ENCODE measurements at regions not wholly inside any gene's neighbourhood (a gene's known extent, or its start where the extent isn't known, plus 50 kb on each side); places are given as distances from the start of the nearest gene placed in this dataset.

DNA sequence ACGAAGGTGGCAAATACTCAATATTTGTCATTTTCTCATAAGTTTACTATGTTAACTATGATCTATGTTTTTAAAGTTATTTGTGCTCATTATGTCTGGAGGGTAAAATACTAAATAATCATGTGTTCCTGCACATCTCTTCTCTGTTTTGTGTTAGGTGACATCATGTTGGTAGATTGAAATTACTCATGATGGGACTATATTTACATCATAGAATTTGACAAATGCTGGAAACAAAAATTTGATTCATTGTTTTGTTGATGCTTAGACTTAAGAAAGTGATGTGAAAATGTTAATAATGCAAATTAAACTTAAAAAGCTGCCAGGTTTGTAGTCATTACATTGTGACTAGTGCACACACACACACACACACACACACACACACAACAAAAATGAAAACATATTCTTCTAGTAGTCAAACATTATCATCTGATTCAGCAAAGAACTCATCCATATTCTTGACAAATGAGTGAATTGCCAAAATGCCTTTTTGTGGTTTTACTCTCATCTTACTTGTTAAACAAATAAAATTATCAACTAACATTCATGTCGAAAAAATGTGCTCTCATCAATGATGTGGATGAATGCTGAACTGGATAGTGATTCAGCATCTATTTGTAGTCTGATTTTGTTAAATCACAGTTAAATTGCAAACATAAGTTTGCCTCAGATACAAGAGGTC lies 870.7 kb downstream of the BRINP3 start:
- H3K4me3 ChIP-seq (ENCODE audit: low read depth, low read length) = no peak overlapping the region
- TF ChIP-seq, protein P1, sequence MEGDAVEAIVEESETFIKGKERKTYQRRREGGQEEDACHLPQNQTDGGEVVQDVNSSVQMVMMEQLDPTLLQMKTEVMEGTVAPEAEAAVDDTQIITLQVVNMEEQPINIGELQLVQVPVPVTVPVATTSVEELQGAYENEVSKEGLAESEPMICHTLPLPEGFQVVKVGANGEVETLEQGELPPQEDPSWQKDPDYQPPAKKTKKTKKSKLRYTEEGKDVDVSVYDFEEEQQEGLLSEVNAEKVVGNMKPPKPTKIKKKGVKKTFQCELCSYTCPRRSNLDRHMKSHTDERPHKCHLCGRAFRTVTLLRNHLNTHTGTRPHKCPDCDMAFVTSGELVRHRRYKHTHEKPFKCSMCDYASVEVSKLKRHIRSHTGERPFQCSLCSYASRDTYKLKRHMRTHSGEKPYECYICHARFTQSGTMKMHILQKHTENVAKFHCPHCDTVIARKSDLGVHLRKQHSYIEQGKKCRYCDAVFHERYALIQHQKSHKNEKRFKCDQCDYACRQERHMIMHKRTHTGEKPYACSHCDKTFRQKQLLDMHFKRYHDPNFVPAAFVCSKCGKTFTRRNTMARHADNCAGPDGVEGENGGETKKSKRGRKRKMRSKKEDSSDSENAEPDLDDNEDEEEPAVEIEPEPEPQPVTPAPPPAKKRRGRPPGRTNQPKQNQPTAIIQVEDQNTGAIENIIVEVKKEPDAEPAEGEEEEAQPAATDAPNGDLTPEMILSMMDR (IDR thresholded peaks at IDR 0.05; ENCODE audit: low read depth, low read length) = no peak
- peak; percentile 79 for DNase-seq (ENCODE audit: low read depth, low spot score)
- in situ Hi-C loops (cut with HindIII; ENCODE audit: low sequenced_read_pairs) = no loop called here

DNA sequence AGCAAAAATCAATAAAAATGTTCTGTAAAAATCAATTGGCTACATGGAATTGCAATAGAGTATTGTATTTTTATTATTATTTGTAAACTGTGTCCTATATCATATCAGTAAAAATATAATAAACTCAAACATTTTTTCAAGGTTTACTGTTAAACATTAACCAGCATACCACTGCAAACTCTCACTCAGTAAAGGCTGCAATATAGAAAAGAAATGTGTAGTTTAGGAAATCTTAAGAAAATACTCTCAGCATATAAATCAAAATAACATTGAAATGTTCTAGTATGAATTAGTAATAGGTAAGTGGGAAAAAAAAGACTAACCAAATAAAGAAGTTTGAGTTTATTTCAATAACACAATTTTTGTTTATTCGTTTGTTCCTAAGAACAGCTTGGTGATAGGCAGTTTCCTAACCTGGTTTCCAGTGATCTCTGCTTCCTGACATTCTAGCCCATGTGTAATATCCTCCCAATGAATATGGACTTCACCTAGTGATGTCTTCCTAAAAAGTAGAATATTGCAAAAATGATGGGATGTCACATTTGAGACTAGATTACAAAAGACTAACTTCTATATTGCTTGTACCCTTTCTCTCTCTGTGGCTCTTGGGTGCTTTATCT lies 870.1 kb downstream of the BRINP3 start:
- TF ChIP-seq, protein P1 (IDR thresholded peaks at IDR 0.05; ENCODE audit: low read depth, low read length) = no peak
- no peak for DNase-seq (ENCODE audit: low read depth, low spot score)
- in situ Hi-C loops (cut with HindIII; ENCODE audit: low sequenced_read_pairs) = no loop called here
- no peak overlapping the region for H3K4me3 ChIP-seq (ENCODE audit: low read depth, low read length)

DNA sequence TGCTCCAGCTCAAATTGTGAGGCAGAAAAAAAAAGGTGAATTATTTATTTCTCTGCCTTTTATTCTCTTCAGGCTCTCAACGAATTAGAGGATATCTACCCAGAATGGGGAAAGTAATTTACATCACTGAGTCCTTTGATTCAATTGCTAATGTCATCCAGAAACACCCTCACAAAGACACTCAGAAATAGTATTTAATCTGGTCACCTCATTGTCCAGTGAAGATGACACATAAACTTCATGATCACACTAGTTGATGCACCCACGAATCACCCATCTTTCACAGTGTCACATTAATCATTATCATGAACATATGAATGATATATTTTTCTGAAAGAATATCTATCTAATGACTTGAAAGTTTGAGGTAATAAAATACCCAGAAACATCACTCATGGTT lies 868.5 kb downstream of the BRINP3 start:
- in situ Hi-C loops (cut with HindIII; ENCODE audit: low sequenced_read_pairs) = no loop called here
- TF ChIP-seq, protein P1 (IDR thresholded peaks at IDR 0.05; ENCODE audit: low read depth, low read length) = no peak
- H3K4me3 ChIP-seq (ENCODE audit: low read depth, low read length) = no peak overlapping the region
- no peak for DNase-seq (ENCODE audit: low read depth, low spot score)

DNA sequence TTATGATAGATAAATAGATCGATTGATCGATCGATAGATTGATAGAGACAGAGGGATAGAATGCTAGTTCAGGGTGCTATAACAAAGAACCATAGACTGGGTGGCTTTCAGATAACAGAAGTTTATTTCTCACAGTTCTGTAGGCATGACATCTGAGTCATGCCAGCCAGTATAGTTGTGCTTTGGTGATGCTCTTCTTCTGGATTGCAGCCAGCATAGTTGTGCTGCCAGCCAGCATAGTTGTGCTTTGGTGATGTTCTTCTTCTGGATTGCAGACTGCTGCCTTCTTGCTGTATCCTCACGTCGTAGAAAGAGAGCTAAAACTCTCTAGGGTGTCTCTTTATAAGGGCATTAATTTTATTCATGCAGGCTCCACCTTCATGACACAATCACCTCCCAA lies 860.8 kb downstream of the BRINP3 start:
- TF ChIP-seq, protein P1 (IDR thresholded peaks at IDR 0.05; ENCODE audit: low read depth, low read length) = no peak
- peak; percentile 37 for DNase-seq (ENCODE audit: low read depth, low spot score)
- in situ Hi-C loops (cut with HindIII; ENCODE audit: low sequenced_read_pairs) = no loop called here
- no peak overlapping the region for H3K4me3 ChIP-seq (ENCODE audit: low read depth, low read length)

DNA sequence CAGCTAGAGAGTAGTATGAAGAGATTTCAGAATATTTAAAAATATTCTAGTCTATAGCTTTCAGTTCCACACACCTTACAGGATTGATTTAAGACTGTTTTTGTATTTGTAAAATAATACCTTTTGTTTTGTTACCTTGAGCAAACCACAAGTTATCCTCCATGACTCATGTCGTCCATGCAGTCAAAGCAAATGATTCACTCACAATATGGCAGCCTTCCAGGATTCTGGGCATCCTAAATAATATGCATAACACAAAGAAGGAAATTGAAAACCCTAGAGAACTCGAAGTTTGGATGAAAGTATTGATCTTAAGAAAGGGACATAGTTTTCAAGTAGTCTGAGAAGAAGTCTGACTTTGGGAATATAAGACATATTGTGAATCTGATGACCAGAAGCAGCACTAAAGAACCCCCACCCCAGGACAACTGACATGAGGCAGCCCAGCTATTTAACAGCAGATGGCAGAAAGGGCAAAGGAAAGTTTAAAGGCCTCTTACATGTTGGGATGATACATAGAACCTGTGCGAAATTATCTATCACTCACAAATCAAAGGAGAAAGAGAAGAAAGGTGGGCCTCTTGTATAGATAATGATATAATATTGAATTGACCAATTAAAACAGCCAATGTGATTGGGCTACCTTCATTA lies 857.9 kb downstream of the BRINP3 start:
- TF ChIP-seq, protein P1 (IDR thresholded peaks at IDR 0.05; ENCODE audit: low read depth, low read length) = no peak
- H3K4me3 ChIP-seq (ENCODE audit: low read depth, low read length) = no peak overlapping the region
- peak; percentile 93 for DNase-seq (ENCODE audit: low read depth, low spot score)
- in situ Hi-C loops (cut with HindIII; ENCODE audit: low sequenced_read_pairs) = no loop called here

DNA sequence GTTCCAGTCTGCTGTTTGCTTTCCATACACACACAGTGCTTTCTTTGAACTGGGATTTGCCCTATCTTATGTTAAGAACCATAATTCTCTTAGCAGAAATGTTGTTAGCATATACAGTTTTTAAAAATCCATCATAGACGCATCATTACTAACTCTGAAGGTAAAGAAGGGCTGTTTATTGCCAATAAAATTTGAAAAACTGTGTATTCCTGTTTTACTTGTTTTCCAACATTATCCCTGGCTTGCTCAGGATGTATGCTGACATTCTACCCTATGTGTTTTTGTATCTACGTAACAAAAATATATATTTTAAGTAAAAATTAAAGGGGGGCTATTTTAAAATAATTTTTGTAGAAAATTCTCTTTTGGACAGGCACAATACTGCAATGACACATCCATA lies 857.2 kb downstream of the BRINP3 start:
- no peak overlapping the region for H3K4me3 ChIP-seq (ENCODE audit: low read depth, low read length)
- in situ Hi-C loops (cut with HindIII; ENCODE audit: low sequenced_read_pairs) = no loop called here
- TF ChIP-seq, protein P1 (IDR thresholded peaks at IDR 0.05; ENCODE audit: low read depth, low read length) = no peak
- DNase-seq (ENCODE audit: low read depth, low spot score) = no peak

Data from astrocyte of the spinal cord (primary cell).